ENCODE measurements at regions not wholly inside any gene's neighbourhood (a gene's known extent, or its start where the extent isn't known, plus 50 kb on each side); places are given as distances from the start of the nearest gene placed in this dataset.
"Not testable (repeated sequence)": the region's sequence is repeated elsewhere in the genome, so short reads cannot be mapped to it uniquely, and the experiment has no call there.

DNA sequence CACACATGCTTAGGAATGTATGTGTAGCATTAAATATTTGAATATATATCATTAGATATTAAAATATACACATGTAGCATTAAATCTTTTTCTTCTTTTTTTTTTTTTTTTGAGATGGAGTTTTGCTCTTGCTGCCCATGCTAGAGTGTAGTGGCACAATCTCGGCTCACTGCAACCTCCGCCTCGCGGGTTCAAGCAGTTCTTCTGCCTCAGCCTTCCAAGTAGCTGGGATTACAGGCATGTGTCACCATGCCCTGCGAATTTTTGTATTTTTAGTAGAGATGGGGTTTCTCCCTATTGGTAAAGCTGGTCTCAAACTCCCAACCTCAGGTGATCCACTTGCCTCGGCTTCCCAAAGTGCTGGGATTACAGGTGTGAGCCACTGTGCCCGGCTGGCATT, 1151.6 kb upstream of the FAM98A start:
- SMC1A ChIA-PET (ENCODE audit: uncharacterized antibody, unreplicated experiment); H3K4me3 ChIP-seq; H3K36me3 ChIP-seq (ENCODE audit: control insufficient read depth in 2 of 2, insufficient read depth in 2 of 2, low read length in 1 of 2); DNase-seq (ENCODE audit: low read depth, low spot score); H3K27ac ChIP-seq (ENCODE audit: control insufficient read depth, insufficient read depth); POLR2A ChIA-PET; H3K79me2 ChIP-seq (ENCODE audit: control insufficient read depth, insufficient read depth, low read length); H3K4me2 ChIP-seq (ENCODE audit: control insufficient read depth, insufficient read depth); BruUV-seq (replicated peaks); H3K9me3 ChIP-seq (replicated peaks; ENCODE audit: control insufficient read depth, insufficient read depth, low read length); intact Hi-C loops (cut with micrococcal nuclease; ENCODE audit: unreplicated experiment); ATAC-seq; H3K4me1 ChIP-seq (ENCODE audit: control insufficient read depth, insufficient read depth, low read length); H3K9ac ChIP-seq (ENCODE audit: control insufficient read depth, insufficient read depth, low read length); in situ Hi-C loops (cut with MboI); H2AFZ ChIP-seq (ENCODE audit: control insufficient read depth, low read depth, low read length); H4K20me1 ChIP-seq (ENCODE audit: control insufficient read depth, insufficient read depth); FAIRE-seq; H3K27me3 ChIP-seq (replicated peaks in 1 of 2; ENCODE audit: control insufficient read depth in 2 of 2, insufficient read depth in 2 of 2, low read length in 1 of 2): not testable (repeated sequence)
- ChIA-PET CTCF (interaction anchor here (0.6 kb wide), 1 partner anchor 375 kb away, joined by 4 read pairs; no protein-coding TSS in a partner anchor), RAD21 (ENCODE audit: unreplicated experiment) (interaction anchor here (0.7 kb wide), 1 partner anchor 495 kb away, joined by 3 read pairs; no protein-coding TSS in a partner anchor)
- WGBS (ENCODE audit: insufficient coverage, insufficient replicate concordance, low lambda C conversion rate, missing lambda C conversion rate): 18% methylated on average over 3 of the region's 7 CpGs

DNA sequence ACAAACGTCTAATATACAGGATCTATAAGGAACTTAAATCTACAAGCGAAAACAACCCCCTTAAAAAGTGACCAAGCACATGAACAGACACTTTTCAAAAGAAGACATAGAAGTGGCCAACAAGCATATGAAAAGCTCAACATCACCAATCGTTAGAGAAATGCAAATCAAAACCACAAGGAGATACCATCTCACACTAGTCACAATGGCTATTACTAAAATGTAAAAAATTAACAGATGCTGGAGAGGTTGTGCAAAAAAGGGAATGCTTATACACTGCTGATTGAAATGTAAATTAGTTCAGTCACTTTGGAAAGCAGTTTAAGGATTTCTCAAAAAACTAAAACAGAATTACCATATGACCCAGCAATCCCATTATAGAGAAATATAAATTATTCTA, 1148.5 kb upstream of the FAM98A start:
- no TSS peak for BruUV-seq (replicated peaks)
- no peak for FAIRE-seq
- TF ChIP-seq STAT1 (conservative IDR thresholded peaks at IDR 0.05) (no peak), KAT2A (conservative IDR thresholded peaks at IDR 0.05; ENCODE audit: control insufficient read depth, low read depth, low read length) (no peak), POLR2AphosphoS2 (IDR thresholded peaks at IDR 0.05; ENCODE audit: low read depth, low read length) (no peak), CBFB (IDR thresholded peaks at IDR 0.05; ENCODE audit: low read depth) (no peak), RAD51 (IDR thresholded peaks at IDR 0.05) (no peak), FOXK2 (IDR thresholded peaks at IDR 0.05) (no peak), IRF4 (IDR thresholded peaks at IDR 0.05; ENCODE audit: low read depth, low read length) (no peak), MXI1 (IDR thresholded peaks at IDR 0.05; ENCODE audit: low read depth, low read length) (no peak), ATF7 (IDR thresholded peaks at IDR 0.05; ENCODE audit: low read depth) (no peak), TCF12 (IDR thresholded peaks at IDR 0.05; ENCODE audit: low read depth, low read length) (no peak), TARDBP (IDR thresholded peaks at IDR 0.05; ENCODE audit: borderline replicate concordance) (no peak), CBX3 (IDR thresholded peaks at IDR 0.05; ENCODE audit: borderline replicate concordance, low read depth) (no peak), ZNF384 (IDR thresholded peaks at IDR 0.05; ENCODE audit: borderline replicate concordance, low read depth, low read length) (no peak)
- TF ChIP-seq, protein P1, sequence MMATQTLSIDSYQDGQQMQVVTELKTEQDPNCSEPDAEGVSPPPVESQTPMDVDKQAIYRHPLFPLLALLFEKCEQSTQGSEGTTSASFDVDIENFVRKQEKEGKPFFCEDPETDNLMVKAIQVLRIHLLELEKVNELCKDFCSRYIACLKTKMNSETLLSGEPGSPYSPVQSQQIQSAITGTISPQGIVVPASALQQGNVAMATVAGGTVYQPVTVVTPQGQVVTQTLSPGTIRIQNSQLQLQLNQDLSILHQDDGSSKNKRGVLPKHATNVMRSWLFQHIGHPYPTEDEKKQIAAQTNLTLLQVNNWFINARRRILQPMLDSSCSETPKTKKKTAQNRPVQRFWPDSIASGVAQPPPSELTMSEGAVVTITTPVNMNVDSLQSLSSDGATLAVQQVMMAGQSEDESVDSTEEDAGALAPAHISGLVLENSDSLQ (IDR thresholded peaks at IDR 0.05): no peak
- TF ChIP-seq, protein P2, sequence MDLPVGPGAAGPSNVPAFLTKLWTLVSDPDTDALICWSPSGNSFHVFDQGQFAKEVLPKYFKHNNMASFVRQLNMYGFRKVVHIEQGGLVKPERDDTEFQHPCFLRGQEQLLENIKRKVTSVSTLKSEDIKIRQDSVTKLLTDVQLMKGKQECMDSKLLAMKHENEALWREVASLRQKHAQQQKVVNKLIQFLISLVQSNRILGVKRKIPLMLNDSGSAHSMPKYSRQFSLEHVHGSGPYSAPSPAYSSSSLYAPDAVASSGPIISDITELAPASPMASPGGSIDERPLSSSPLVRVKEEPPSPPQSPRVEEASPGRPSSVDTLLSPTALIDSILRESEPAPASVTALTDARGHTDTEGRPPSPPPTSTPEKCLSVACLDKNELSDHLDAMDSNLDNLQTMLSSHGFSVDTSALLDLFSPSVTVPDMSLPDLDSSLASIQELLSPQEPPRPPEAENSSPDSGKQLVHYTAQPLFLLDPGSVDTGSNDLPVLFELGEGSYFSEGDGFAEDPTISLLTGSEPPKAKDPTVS (IDR thresholded peaks at IDR 0.05; ENCODE audit: low read depth, low read length): no peak
- TF ChIP-seq, protein P3, sequence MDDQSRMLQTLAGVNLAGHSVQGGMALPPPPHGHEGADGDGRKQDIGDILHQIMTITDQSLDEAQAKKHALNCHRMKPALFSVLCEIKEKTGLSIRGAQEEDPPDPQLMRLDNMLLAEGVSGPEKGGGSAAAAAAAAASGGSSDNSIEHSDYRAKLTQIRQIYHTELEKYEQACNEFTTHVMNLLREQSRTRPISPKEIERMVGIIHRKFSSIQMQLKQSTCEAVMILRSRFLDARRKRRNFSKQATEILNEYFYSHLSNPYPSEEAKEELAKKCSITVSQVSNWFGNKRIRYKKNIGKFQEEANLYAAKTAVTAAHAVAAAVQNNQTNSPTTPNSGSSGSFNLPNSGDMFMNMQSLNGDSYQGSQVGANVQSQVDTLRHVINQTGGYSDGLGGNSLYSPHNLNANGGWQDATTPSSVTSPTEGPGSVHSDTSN (IDR thresholded peaks at IDR 0.05; ENCODE audit: insufficient replicate concordance, low read depth, low read length): no peak

More for the DNA sequence above, 1148.5 kb upstream of the FAM98A start:
- ChIA-PET RAD21 (ENCODE audit: unreplicated experiment) (interaction anchor here (1.1 kb wide), 1 partner anchor 10 kb away, joined by 3 read pairs; no protein-coding TSS in a partner anchor), POLR2A (no interaction called here), SMC1A (ENCODE audit: uncharacterized antibody, unreplicated experiment) (interaction anchor here (0.9 to 2.8 kb wide), 2 partner anchors 10 to 60 kb away, joined by 6 to 12 read pairs; no protein-coding TSS in a partner anchor), CTCF (interaction anchor here (1.0 to 1.7 kb wide), 2 partner anchors 9 to 10 kb away, joined by 3 to 6 read pairs; no protein-coding TSS in a partner anchor)
- no peak overlapping the region for H3K9ac ChIP-seq (ENCODE audit: control insufficient read depth, insufficient read depth, low read length)
- H3K27me3 ChIP-seq (replicated peaks in 1 of 2; ENCODE audit: control insufficient read depth in 2 of 2, insufficient read depth in 2 of 2, low read length in 1 of 2): no peaks in the 10 kb centered on the region
- intact Hi-C loops (cut with micrococcal nuclease; ENCODE audit: unreplicated experiment) (no loop called here), in situ Hi-C loops (cut with MboI) (no loop called here)
- no peaks in the 10 kb centered on the region for H3K79me2 ChIP-seq (ENCODE audit: control insufficient read depth, insufficient read depth, low read length)
- no peak overlapping the region for H3K4me3 ChIP-seq
- H2AFZ ChIP-seq (ENCODE audit: control insufficient read depth, low read depth, low read length): no peak overlapping the region
- DNase-seq (ENCODE audit: low read depth, low spot score) (no peak), ATAC-seq (no peak)
- 16% methylated on average over 3 of the region's 3 CpGs for WGBS (ENCODE audit: insufficient coverage, insufficient replicate concordance, low lambda C conversion rate, missing lambda C conversion rate)
- no peak overlapping the region for H3K27ac ChIP-seq (ENCODE audit: control insufficient read depth, insufficient read depth)
- no peaks in the 10 kb centered on the region for H3K9me3 ChIP-seq (replicated peaks; ENCODE audit: control insufficient read depth, insufficient read depth, low read length)
- H3K4me2 ChIP-seq (ENCODE audit: control insufficient read depth, insufficient read depth): no peak overlapping the region
- no peaks in the 10 kb centered on the region for H4K20me1 ChIP-seq (ENCODE audit: control insufficient read depth, insufficient read depth)
- H3K36me3 ChIP-seq (ENCODE audit: control insufficient read depth in 2 of 2, insufficient read depth in 2 of 2, low read length in 1 of 2): no peaks in the 10 kb centered on the region
- no peaks in the 10 kb centered on the region for H3K4me1 ChIP-seq (ENCODE audit: control insufficient read depth, insufficient read depth, low read length)

Measured in GM12878 (cell line).